ENCODE measurements at regions not wholly inside any gene's neighbourhood (a gene's known extent, or its start where the extent isn't known, plus 50 kb on each side); places are given as distances from the start of the nearest gene placed in this dataset.

DNA sequence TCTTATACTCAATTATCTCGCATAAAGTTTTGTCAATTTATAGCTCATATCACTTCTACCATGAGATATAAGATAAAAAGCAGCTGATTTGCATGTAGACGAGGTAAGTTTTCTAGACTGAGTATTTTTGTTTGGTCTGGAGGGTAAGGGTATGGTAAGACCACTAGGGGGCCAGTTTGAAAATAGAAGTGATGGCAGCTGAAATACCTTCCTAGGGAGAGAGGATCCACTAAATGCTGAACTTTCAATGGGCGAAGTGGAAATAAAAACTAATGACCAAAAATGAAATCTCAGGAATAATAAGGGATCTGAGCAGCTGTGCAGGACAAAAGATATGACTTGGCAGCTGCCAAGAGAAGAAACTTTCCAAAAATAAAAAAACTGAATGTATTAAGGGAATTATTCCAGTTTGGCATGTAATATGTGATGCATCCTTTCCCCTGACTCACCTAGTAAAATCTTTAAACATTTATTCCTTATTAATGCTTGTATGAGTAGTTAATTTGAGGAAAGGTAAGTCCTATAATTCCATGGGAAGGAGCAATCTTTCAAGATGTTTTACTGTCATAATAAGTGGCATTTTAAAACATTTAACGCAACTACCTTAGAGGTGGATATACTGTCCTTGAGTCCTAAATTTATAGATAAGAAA is 754.5 kb downstream of the C12orf50 start:
- H3K27me3 ChIP-seq (replicated peaks; ENCODE audit: insufficient read depth) = no peaks in the 10 kb centered on the region
- peak; percentile 42 for DNase-seq
- H3F3A ChIP-seq (ENCODE audit: insufficient read depth) = no peaks in the 10 kb centered on the region
- no peaks in the 10 kb centered on the region for H3K9me3 ChIP-seq (ENCODE audit: low read depth)
- WGBS, 2 experiments (ENCODE audit: low coverage in 1 of 2, low lambda C conversion rate in 2 of 2, missing lambda C conversion rate in 2 of 2) = 46 to 58% methylated on average over 4 of the region's 4 CpGs
- H3K36me3 ChIP-seq (ENCODE audit: low read depth) = no peaks in the 10 kb centered on the region
- no peaks in the 10 kb centered on the region for H3K79me2 ChIP-seq (ENCODE audit: insufficient read depth)
- H2AFZ ChIP-seq = no peak overlapping the region
- H3K4me2 ChIP-seq (ENCODE audit: unreplicated experiment) = no peak overlapping the region
- no peaks in the 10 kb centered on the region for H3K9me2 ChIP-seq (ENCODE audit: insufficient read depth)
- in situ Hi-C loops (cut with MboI) = no loop called here
- H3K27ac ChIP-seq = no peak overlapping the region
- no peak for TF ChIP-seq EZH2phosphoT487 (IDR thresholded peaks at IDR 0.05; ENCODE audit: insufficient read depth, low read depth)
- no peak for TF ChIP-seq EZH2 (IDR thresholded peaks at IDR 0.05; ENCODE audit: insufficient read depth, poor library complexity, severe bottlenecking)
- 0 out of 2 replicates have a peak, but pooled peaks cover 6% of the 10 kb centered on the region for H3K4me1 ChIP-seq (ENCODE audit: insufficient read depth)
- no peak overlapping the region for H3K9ac ChIP-seq
- no peaks in the 10 kb centered on the region for H4K20me1 ChIP-seq (ENCODE audit: insufficient read depth)
- H3K4me3 ChIP-seq = no peak overlapping the region

DNA sequence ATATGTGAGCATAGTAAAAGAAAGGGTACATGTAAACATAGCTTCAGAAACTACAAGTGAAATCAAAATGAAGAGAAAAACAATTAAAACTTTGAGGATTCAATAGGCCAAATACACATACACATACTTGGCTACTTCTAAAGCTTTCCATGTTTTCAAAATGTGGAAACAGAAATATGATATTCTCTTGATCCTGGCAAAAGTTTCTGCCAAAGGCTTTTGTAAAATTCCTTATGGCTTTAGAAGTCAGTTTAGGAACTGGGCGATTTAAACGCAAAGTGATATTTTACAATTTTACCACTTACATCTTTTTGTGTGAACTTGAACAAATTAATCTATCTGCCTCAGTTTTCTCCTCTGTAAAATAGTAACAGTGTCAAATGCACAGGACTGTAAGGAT is 756.4 kb downstream of the C12orf50 start:
- Histone ChIP-seq H3F3A (ENCODE audit: insufficient read depth) (no peaks in the 10 kb centered on the region), H4K20me1 (ENCODE audit: insufficient read depth) (no peaks in the 10 kb centered on the region), H3K27me3 (replicated peaks; ENCODE audit: insufficient read depth) (no peaks in the 10 kb centered on the region), H3K79me2 (ENCODE audit: insufficient read depth) (no peaks in the 10 kb centered on the region), H3K4me1 (ENCODE audit: insufficient read depth) (0 out of 2 replicates have a peak, but pooled peaks cover 6% of the 10 kb centered on the region), H3K9me3 (ENCODE audit: low read depth) (no peaks in the 10 kb centered on the region), H3K27ac (no peak overlapping the region), H3K36me3 (ENCODE audit: low read depth) (no peaks in the 10 kb centered on the region), H3K9me2 (ENCODE audit: insufficient read depth) (no peaks in the 10 kb centered on the region), H3K4me2 (ENCODE audit: unreplicated experiment) (no peak overlapping the region), H3K4me3 (no peak overlapping the region), H3K9ac (no peak overlapping the region), H2AFZ (no peak overlapping the region)
- TF ChIP-seq EZH2 (IDR thresholded peaks at IDR 0.05; ENCODE audit: insufficient read depth, poor library complexity, severe bottlenecking) (no peak), EZH2phosphoT487 (IDR thresholded peaks at IDR 0.05; ENCODE audit: insufficient read depth, low read depth) (no peak)
- no peak for DNase-seq
- WGBS, 2 experiments (ENCODE audit: low coverage in 1 of 2, low lambda C conversion rate in 2 of 2, missing lambda C conversion rate in 2 of 2) = 66 to 68% methylated on average over 2 of the region's 2 CpGs
- in situ Hi-C loops (cut with MboI) = no loop called here

DNA sequence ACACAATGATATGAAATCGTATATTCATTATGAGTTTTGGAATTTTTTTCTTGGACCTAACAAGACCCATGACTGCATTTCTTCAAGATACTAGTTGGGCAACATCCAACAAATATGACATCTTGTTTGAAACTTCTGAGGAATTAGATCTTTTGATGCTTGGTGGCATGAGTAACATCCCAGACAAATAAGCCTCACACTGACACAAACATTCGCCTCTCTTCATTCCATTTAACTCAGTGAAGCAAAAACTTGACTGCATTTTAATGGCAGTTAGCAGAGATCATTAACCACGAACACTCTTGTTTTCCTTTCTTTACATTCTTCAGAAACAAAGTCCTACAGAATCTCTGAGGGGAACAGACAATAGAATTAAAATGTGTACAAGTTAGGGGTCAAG is 758.3 kb downstream of the C12orf50 start:
- 3 to 4% methylated on average over 3 of the region's 3 CpGs for WGBS, 2 experiments (ENCODE audit: low coverage in 1 of 2, low lambda C conversion rate in 2 of 2, missing lambda C conversion rate in 2 of 2)
- H4K20me1 ChIP-seq (ENCODE audit: insufficient read depth) = no peaks in the 10 kb centered on the region
- peak overlapping the region; percentile 5; the same call in 1 of the 2 replicates for H3K4me3 ChIP-seq
- no peaks in the 10 kb centered on the region for H3K9me2 ChIP-seq (ENCODE audit: insufficient read depth)
- H3K27me3 ChIP-seq (replicated peaks; ENCODE audit: insufficient read depth) = no peaks in the 10 kb centered on the region
- TF ChIP-seq EZH2 (IDR thresholded peaks at IDR 0.05; ENCODE audit: insufficient read depth, poor library complexity, severe bottlenecking) = no peak
- TF ChIP-seq EZH2phosphoT487 (IDR thresholded peaks at IDR 0.05; ENCODE audit: insufficient read depth, low read depth) = no peak
- H3K4me1 ChIP-seq (ENCODE audit: insufficient read depth) = 0 out of 2 replicates have a peak, but pooled peaks cover 6% of the 10 kb centered on the region
- in situ Hi-C loops (cut with MboI) = no loop called here
- H3K36me3 ChIP-seq (ENCODE audit: low read depth) = no peaks in the 10 kb centered on the region
- no peaks in the 10 kb centered on the region for H3F3A ChIP-seq (ENCODE audit: insufficient read depth)
- peak overlapping the region; percentile 9 for H3K4me2 ChIP-seq (ENCODE audit: unreplicated experiment)
- H3K9me3 ChIP-seq (ENCODE audit: low read depth) = no peaks in the 10 kb centered on the region
- no peak overlapping the region for H3K27ac ChIP-seq
- no peak overlapping the region for H3K9ac ChIP-seq
- H2AFZ ChIP-seq = peak overlapping the region; percentile 11; the same call in 1 of the 2 replicates
- H3K79me2 ChIP-seq (ENCODE audit: insufficient read depth) = no peaks in the 10 kb centered on the region
- DNase-seq = peak; percentile 23

DNA sequence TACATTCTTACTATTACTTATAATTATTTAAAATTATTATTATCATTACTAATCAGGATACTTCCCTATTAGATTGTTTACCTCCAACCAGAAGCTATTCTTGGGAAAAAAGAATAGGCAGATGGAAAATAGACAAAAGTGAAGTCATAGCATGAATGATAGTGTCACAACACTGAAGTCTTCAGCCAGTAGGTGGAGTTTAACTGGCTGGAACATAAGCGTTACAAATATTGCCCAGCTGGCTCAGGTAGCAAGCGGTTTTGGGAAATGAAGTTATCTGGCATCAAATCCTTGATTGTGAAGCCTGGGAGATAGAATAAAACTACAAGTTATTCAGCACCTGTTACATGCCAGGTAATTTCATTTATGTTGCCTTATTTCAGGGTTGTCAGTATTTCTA is 762.9 kb downstream of the C12orf50 start:
- WGBS, 2 experiments (ENCODE audit: low coverage in 1 of 2, low lambda C conversion rate in 2 of 2, missing lambda C conversion rate in 2 of 2) = 37 to 50% methylated on average over 2 of the region's 2 CpGs
- no peaks in the 10 kb centered on the region for H3F3A ChIP-seq (ENCODE audit: insufficient read depth)
- no peak overlapping the region for H3K9ac ChIP-seq
- H3K27me3 ChIP-seq (replicated peaks; ENCODE audit: insufficient read depth) = no peaks in the 10 kb centered on the region
- TF ChIP-seq EZH2 (IDR thresholded peaks at IDR 0.05; ENCODE audit: insufficient read depth, poor library complexity, severe bottlenecking) (no peak), EZH2phosphoT487 (IDR thresholded peaks at IDR 0.05; ENCODE audit: insufficient read depth, low read depth) (no peak)
- no peak overlapping the region for H3K27ac ChIP-seq
- no peaks in the 10 kb centered on the region for H3K9me3 ChIP-seq (ENCODE audit: low read depth)
- no peaks in the 10 kb centered on the region for H3K9me2 ChIP-seq (ENCODE audit: insufficient read depth)
- no peaks in the 10 kb centered on the region for H3K36me3 ChIP-seq (ENCODE audit: low read depth)
- H3K79me2 ChIP-seq (ENCODE audit: insufficient read depth) = no peaks in the 10 kb centered on the region
- H3K4me3 ChIP-seq = no peak overlapping the region
- in situ Hi-C loops (cut with MboI) = no loop called here
- H4K20me1 ChIP-seq (ENCODE audit: insufficient read depth) = no peaks in the 10 kb centered on the region
- H3K4me1 ChIP-seq (ENCODE audit: insufficient read depth) = no peaks in the 10 kb centered on the region
- no peak overlapping the region for H3K4me2 ChIP-seq (ENCODE audit: unreplicated experiment)
- no peak overlapping the region for H2AFZ ChIP-seq
- peak; percentile 21 for DNase-seq
